Mucosa of descending colon (tissue), 3 donors: ENCODE measurements at regions not wholly inside any gene's neighbourhood (a gene's known extent, or its start where the extent isn't known, plus 50 kb on each side); places are given as distances from the start of the nearest gene placed in this dataset.

Source experiments
- ATAC-seq: fragments of 200-7000 bp; cut with Tn5 transposase; one replicate; pipeline ENCODE4 v1.9.1; 2020; ENCODE audit warnings: mild to moderate bottlenecking, moderate library complexity
- DNase-seq, 3 donors: peaks; one replicate each; pipeline ENCODE4 v3.0.0-alpha.2; 2020
- H3K36me3 ChIP-seq: fragments of 200-600 bp; one replicate; pipeline ENCODE4 v1.8.0; 2021; ENCODE audit warnings: low read depth, mild to moderate bottlenecking
- H3K4me1 ChIP-seq: fragments of 200-600 bp; one replicate; pipeline ENCODE4 v1.8.0; 2021; ENCODE audit warnings: low read depth, mild to moderate bottlenecking
- H3K4me3 ChIP-seq: fragments of 200-600 bp; one replicate; pipeline ENCODE4 v1.8.0; 2021; ENCODE audit warnings: mild to moderate bottlenecking
- H3K9me3 ChIP-seq: fragments of 200-600 bp; one replicate; pipeline ENCODE4 v1.8.0; 2021; ENCODE audit warnings: mild to moderate bottlenecking
- CTCF ChIP-seq: fragments of 200-600 bp; IDR thresholded peaks from one replicate; pipeline ENCODE4 v1.8.0; 2022; ENCODE audit warnings: antibody characterized with exemption, mild to moderate bottlenecking
- intact Hi-C, 2 donors: fragments of 100-400 bp; cut with DNase I in 1 of 2; cut with micrococcal nuclease in 1 of 2; formaldehyde crosslinking; loops; one replicate each; pipeline versions ENCODE4 v1.11.0 to v1.11.1; 2022; cut with DNase I, micrococcal nuclease
- donor health status: DM: no; HTN: no; CAD: no; lungs with moderate emphysema.
- donor health status: DM: no; HTN: no; CAD: no.
- donor health status: DM: no; HTN: yes; CAD: no.

GRCh38 chr17:79560527-79560926 lies 50.3 kb downstream of the RBFOX3 start:
- H3K4me1 ChIP-seq: no peaks in the 10 kb centered on the region
- TF ChIP-seq CTCF: no peak
- DNase-seq: peak in 1 of 3 donors; percentile 3
- intact Hi-C loops: no loop called here
- no peaks in the 10 kb centered on the region for H3K36me3 ChIP-seq
- ATAC-seq: no peak
- H3K4me3 ChIP-seq: no peak overlapping the region
- no peaks in the 10 kb centered on the region for H3K9me3 ChIP-seq

GRCh38 chr17:79559111-79559887 lies 51.6 kb downstream of the RBFOX3 start:
- intact Hi-C loops: no loop called here
- no peak for ATAC-seq
- H3K9me3 ChIP-seq: no peaks in the 10 kb centered on the region
- DNase-seq: no peak
- H3K4me3 ChIP-seq: no peak overlapping the region
- TF ChIP-seq CTCF: no peak
- H3K36me3 ChIP-seq: no peaks in the 10 kb centered on the region
- no peaks in the 10 kb centered on the region for H3K4me1 ChIP-seq

GRCh38 chr17:79558091-79558900 lies 52.6 kb downstream of the RBFOX3 start:
- no peak for ATAC-seq
- no peaks in the 10 kb centered on the region for H3K36me3 ChIP-seq
- peak in 1 of 3 donors; percentile 8 for DNase-seq
- no peak overlapping the region for H3K4me3 ChIP-seq
- H3K9me3 ChIP-seq: no peaks in the 10 kb centered on the region
- H3K4me1 ChIP-seq: no peaks in the 10 kb centered on the region
- intact Hi-C loops: no loop called here
- no peak for TF ChIP-seq CTCF

- ATAC-seq (no peak), DNase-seq (peak in 1 of 3 donors; percentile 3)
- intact Hi-C loops: no loop called here
- no peak overlapping the region for H3K4me3 ChIP-seq
- H3K9me3 ChIP-seq: no peaks in the 10 kb centered on the region
- H3K36me3 ChIP-seq: no peaks in the 10 kb centered on the region
- H3K4me1 ChIP-seq: no peaks in the 10 kb centered on the region
- no peak for TF ChIP-seq CTCF
These were observed 53.4 kb downstream of the RBFOX3 start for GRCh38 chr17:79557276-79558090.

GRCh38 chr17:79556271-79556670 lies 54.6 kb downstream of the RBFOX3 start:
- no peaks in the 10 kb centered on the region for H3K9me3 ChIP-seq
- H3K4me3 ChIP-seq: no peak overlapping the region
- intact Hi-C loops: no loop called here
- DNase-seq: no peak
- H3K36me3 ChIP-seq: no peaks in the 10 kb centered on the region
- no peaks in the 10 kb centered on the region for H3K4me1 ChIP-seq
- no peak for TF ChIP-seq CTCF
- ATAC-seq: no peak
